Subcutaneous abdominal adipose tissue (tissue), 5 donors: ENCODE measurements at regions not wholly inside any gene's neighbourhood (a gene's known extent, or its start where the extent isn't known, plus 50 kb on each side); places are given as distances from the start of the nearest gene placed in this dataset.

Experiments
- H3K27ac ChIP-seq: one replicate; pipeline ENCODE4 v1.7.0; 2013; ENCODE audit warnings: low read depth, mild to moderate bottlenecking, inconsistent platforms, low read length, moderate library complexity
- H3K27me3 ChIP-seq, 5 donors: one replicate each; pipeline ENCODE4 v1.7.0; 2013; ENCODE audit warnings: low read length in 5 of 5, inconsistent platforms in 1 of 5; ENCODE audit not compliant: control insufficient read depth in 5 of 5, insufficient read depth in 4 of 5
- H3K36me3 ChIP-seq, 5 donors: one replicate each; pipeline ENCODE4 v1.7.0; 2013; ENCODE audit warnings: low read length in 5 of 5; ENCODE audit not compliant: control insufficient read depth in 5 of 5, insufficient read depth in 5 of 5
- H3K4me1 ChIP-seq, 5 donors: one replicate each; pipeline ENCODE4 v1.7.0; 2013; ENCODE audit warnings: low read length in 5 of 5, mild to moderate bottlenecking in 3 of 5, moderate library complexity in 1 of 5; ENCODE audit not compliant: control insufficient read depth in 5 of 5, insufficient read depth in 5 of 5
- H3K4me3 ChIP-seq, 5 donors: one replicate each; pipeline ENCODE4 v1.7.0; 2013; ENCODE audit warnings: low read length in 5 of 5, low read depth in 1 of 5
- H3K9ac ChIP-seq, 5 donors: one replicate each; pipeline ENCODE4 v1.7.0; 2013; ENCODE audit warnings: low read length in 5 of 5, mild to moderate bottlenecking in 4 of 5, moderate library complexity in 3 of 5
- H3K9me3 ChIP-seq, 5 donors: one replicate each; pipeline ENCODE4 v1.7.0; 2013; ENCODE audit warnings: low read length in 5 of 5; ENCODE audit not compliant: control insufficient read depth in 5 of 5
- donor health status: healthy.
- donor health status: healthy.
- donor health status: healthy.
- donor health status: healthy.
- donor health status: healthy.

- Histone ChIP-seq H3K9ac (no peak overlapping the region), H3K27me3 (no peaks in the 10 kb centered on the region), H3K36me3 (no peaks in the 10 kb centered on the region), H3K9me3 (no peaks in the 10 kb centered on the region), H3K4me1 (no peaks in the 10 kb centered on the region), H3K4me3 (no peak overlapping the region), H3K27ac (no peak overlapping the region)
These were observed 340.0 kb downstream of the VPS13C start for GRCh38 chr15:61720197-61720704.

GRCh38 chr15:61715082-61715481 lies 345.2 kb downstream of the VPS13C start:
- no peak overlapping the region for H3K4me3 ChIP-seq
- no peak overlapping the region for H3K27ac ChIP-seq
- no peaks in the 10 kb centered on the region for H3K9me3 ChIP-seq
- peaks cover 0 to 5% (median 0%) of the 10 kb centered on the region in 5 donors for H3K4me1 ChIP-seq
- no peaks in the 10 kb centered on the region for H3K36me3 ChIP-seq
- H3K27me3 ChIP-seq, result no peaks in the 10 kb centered on the region
- H3K9ac ChIP-seq, result no peak overlapping the region

GRCh38 chr15:61712129-61712759 lies 348.0 kb downstream of the VPS13C start:
- no peak overlapping the region for H3K27ac ChIP-seq
- H3K27me3 ChIP-seq, result no peaks in the 10 kb centered on the region
- H3K4me3 ChIP-seq, result no peak overlapping the region
- H3K9me3 ChIP-seq, result no peaks in the 10 kb centered on the region
- H3K9ac ChIP-seq, result no peak overlapping the region
- H3K36me3 ChIP-seq, result no peaks in the 10 kb centered on the region
- peaks cover 0 to 5% (median 0%) of the 10 kb centered on the region in 5 donors for H3K4me1 ChIP-seq

GRCh38 chr15:61702224-61703020 lies 357.8 kb downstream of the VPS13C start:
- no peak overlapping the region for H3K9ac ChIP-seq
- H3K9me3 ChIP-seq, result no peaks in the 10 kb centered on the region
- no peak overlapping the region for H3K4me3 ChIP-seq
- H3K27ac ChIP-seq, result no peak overlapping the region
- H3K27me3 ChIP-seq, result no peaks in the 10 kb centered on the region
- no peaks in the 10 kb centered on the region for H3K36me3 ChIP-seq
- H3K4me1 ChIP-seq, result no peaks in the 10 kb centered on the region

GRCh38 chr15:61701455-61701854 lies 358.8 kb downstream of the VPS13C start:
- no peaks in the 10 kb centered on the region for H3K4me1 ChIP-seq
- H3K27ac ChIP-seq, result no peak overlapping the region
- H3K36me3 ChIP-seq, result no peaks in the 10 kb centered on the region
- no peak overlapping the region for H3K4me3 ChIP-seq
- no peaks in the 10 kb centered on the region for H3K9me3 ChIP-seq
- no peak overlapping the region for H3K9ac ChIP-seq
- H3K27me3 ChIP-seq, result no peaks in the 10 kb centered on the region

GRCh38 chr15:61700803-61701202 lies 359.4 kb downstream of the VPS13C start:
- H3K36me3 ChIP-seq, result no peaks in the 10 kb centered on the region
- H3K9me3 ChIP-seq, result no peaks in the 10 kb centered on the region
- no peak overlapping the region for H3K9ac ChIP-seq
- H3K4me1 ChIP-seq, result no peaks in the 10 kb centered on the region
- no peak overlapping the region for H3K27ac ChIP-seq
- H3K27me3 ChIP-seq, result no peaks in the 10 kb centered on the region
- no peak overlapping the region for H3K4me3 ChIP-seq

- Histone ChIP-seq H3K36me3 (no peaks in the 10 kb centered on the region), H3K27me3 (no peaks in the 10 kb centered on the region), H3K9ac (no peak overlapping the region), H3K4me1 (no peaks in the 10 kb centered on the region), H3K4me3 (no peak overlapping the region), H3K9me3 (no peaks in the 10 kb centered on the region), H3K27ac (no peak overlapping the region)
These were observed 362.5 kb downstream of the VPS13C start for GRCh38 chr15:61697796-61698195.

GRCh38 chr15:61689067-61689466 lies 371.2 kb downstream of the VPS13C start:
- Histone ChIP-seq H3K27ac (no peak overlapping the region), H3K4me3 (no peak overlapping the region), H3K27me3 (no peaks in the 10 kb centered on the region), H3K36me3 (no peaks in the 10 kb centered on the region), H3K9me3 (no peaks in the 10 kb centered on the region), H3K4me1 (peaks cover 0 to 15% (median 11%) of the 10 kb centered on the region in 5 donors), H3K9ac (no peak overlapping the region)

- Histone ChIP-seq H3K9ac (no peak overlapping the region), H3K9me3 (no peaks in the 10 kb centered on the region), H3K4me3 (no peak overlapping the region), H3K36me3 (no peaks in the 10 kb centered on the region), H3K4me1 (peaks cover 0 to 19% (median 11%) of the 10 kb centered on the region in 5 donors), H3K27me3 (no peaks in the 10 kb centered on the region), H3K27ac (no peak overlapping the region)
These were observed 372.6 kb downstream of the VPS13C start for GRCh38 chr15:61687651-61688050.

GRCh38 chr15:61687124-61687523 lies 373.1 kb downstream of the VPS13C start:
- H3K9me3 ChIP-seq, result no peaks in the 10 kb centered on the region
- H3K4me1 ChIP-seq, result peaks cover 0 to 19% (median 11%) of the 10 kb centered on the region in 5 donors
- no peaks in the 10 kb centered on the region for H3K27me3 ChIP-seq
- H3K36me3 ChIP-seq, result no peaks in the 10 kb centered on the region
- H3K27ac ChIP-seq, result no peak overlapping the region
- H3K9ac ChIP-seq, result no peak overlapping the region
- no peak overlapping the region for H3K4me3 ChIP-seq
